CD4-positive, alpha-beta T cell (primary cell): ENCODE measurements at regions not wholly inside any gene's neighbourhood (a gene's known extent, or its start where the extent isn't known, plus 50 kb on each side); places are given as distances from the start of the nearest gene placed in this dataset.

Experiments
- ATAC-seq: fragments of 200-7000 bp; cut with Tn5 transposase; one replicate; pipeline ENCODE4 v1.10.0; 2022; ENCODE audit warnings: mild to moderate bottlenecking; ENCODE audit not compliant: poor library complexity
- CTCF ChIA-PET: fragments of 350-600 bp; sonication (Branson Sonifier 250); formaldehyde crosslinking; loops from one replicate; lab custom pipeline; 2021; ENCODE audit warnings: antibody characterized with exemption, inconsistent platforms; lab: Charles Lee
- POLR2A ChIA-PET: fragments of 350-600 bp; sonication (Branson Sonifier 250); formaldehyde crosslinking; loops from one replicate; lab custom pipeline; 2021; ENCODE audit warnings: antibody characterized with exemption, inconsistent platforms; lab: Charles Lee
- DNase-seq, 14 experiments: peaks; one replicate each; pipeline ENCODE4 v3.0.0-alpha.2; 2013 to 2020; ENCODE audit warnings: mixed read lengths in 2 of 14
- H3K27ac ChIP-seq, 2 donors: one replicate each; pipeline versions ENCODE4 v1.5.1 to v1.7.0; 2013; ENCODE audit warnings: low read length in 2 of 2, low read depth in 1 of 2, mild to moderate bottlenecking in 1 of 2
- H3K27me3 ChIP-seq, 2 experiments: 1 replicate in 1 of 2; 2 replicates in 1 of 2; pipeline versions ENCODE4 v1.6.1 to v1.7.0; 2013; ENCODE audit warnings: low read length in 2 of 2, control low read depth in 1 of 2, mild to moderate bottlenecking in 1 of 2, moderate library complexity in 1 of 2; ENCODE audit not compliant: insufficient read depth in 2 of 2, control insufficient read depth in 1 of 2
- H3K36me3 ChIP-seq: one replicate; pipeline ENCODE4 v1.6.1; 2013; ENCODE audit warnings: low read length, control low read depth; ENCODE audit not compliant: insufficient read depth
- H3K4me1 ChIP-seq: one replicate; pipeline ENCODE4 v1.6.1; 2013; ENCODE audit warnings: low read length, control low read depth; ENCODE audit not compliant: insufficient read depth
- H3K4me3 ChIP-seq: one replicate; pipeline ENCODE4 v1.5.1; 2013; ENCODE audit warnings: mild to moderate bottlenecking, low read length, moderate library complexity
- H3K9me3 ChIP-seq, 2 experiments: 1 replicate in 1 of 2; 2 replicates in 1 of 2; pipeline versions ENCODE4 v1.6.1 to v1.7.0; 2013; ENCODE audit warnings: low read length in 2 of 2, mild to moderate bottlenecking in 2 of 2, control low read depth in 1 of 2, moderate library complexity in 1 of 2; ENCODE audit not compliant: control insufficient read depth in 1 of 2, insufficient read depth in 1 of 2
- H3K27ac Mint-ChIP-seq: one replicate; pipeline ENCODE4 v1.8.0; 2020; ENCODE audit warnings: mixed read lengths
- H3K27me3 Mint-ChIP-seq: one replicate; pipeline ENCODE4 v1.8.0; 2021; ENCODE audit warnings: mixed read lengths
- H3K36me3 Mint-ChIP-seq: one replicate; pipeline ENCODE4 v1.8.0; 2021; ENCODE audit warnings: low read depth, mixed read lengths
- H3K4me1 Mint-ChIP-seq: one replicate; pipeline ENCODE4 v1.8.0; 2021; ENCODE audit warnings: low read depth, mixed read lengths
- H3K4me3 Mint-ChIP-seq: one replicate; pipeline ENCODE4 v1.8.0; 2020; ENCODE audit warnings: mild to moderate bottlenecking, mixed read lengths
- H3K9me3 Mint-ChIP-seq: one replicate; pipeline ENCODE4 v1.8.0; 2020; ENCODE audit warnings: mixed read lengths
- CTCF ChIP-seq: fragments of 200-600 bp; IDR thresholded peaks from one replicate; pipeline ENCODE4 v1.8.0; 2022; ENCODE audit warnings: antibody characterized with exemption, mild to moderate bottlenecking
- intact Hi-C, 2 experiments: fragments of 100-400 bp; cut with DNase I in 1 of 2; cut with micrococcal nuclease in 1 of 2; formaldehyde crosslinking; loops; one replicate each; pipeline versions ENCODE4 v1.15.1 to v1.9.0; 2023 to 2025; cut with DNase I, micrococcal nuclease

GRCh38 chr15:57792724-57793449 is 86.4 kb downstream of the POLR2M start:
- peaks cover 4 to 9% of the 10 kb centered on the region in 2 experiments for H3K27me3 ChIP-seq
- ATAC-seq (no peak), DNase-seq (no peak)
- Mint-ChIP-seq H3K27ac (no peak overlapping the region), H3K4me3 (no peak overlapping the region), H3K9me3 (no peaks in the 10 kb centered on the region), H3K36me3 (no peaks in the 10 kb centered on the region), H3K27me3 (peaks cover 3% of the 10 kb centered on the region), H3K4me1 (no peaks in the 10 kb centered on the region)
- CTCF ChIA-PET = no interaction called here
- H3K9me3 ChIP-seq = no peaks in the 10 kb centered on the region
- no peak overlapping the region for H3K27ac ChIP-seq
- POLR2A ChIA-PET = no interaction called here
- no peak for TF ChIP-seq CTCF
- H3K4me1 ChIP-seq = no peaks in the 10 kb centered on the region
- H3K36me3 ChIP-seq = no peaks in the 10 kb centered on the region
- H3K4me3 ChIP-seq = no peak overlapping the region
- intact Hi-C loops = no loop called here

GRCh38 chr15:57795261-57795660 is 88.7 kb downstream of the POLR2M start:
- no peak for TF ChIP-seq CTCF
- Mint-ChIP-seq H3K4me3 (no peak overlapping the region), H3K36me3 (no peaks in the 10 kb centered on the region), H3K9me3 (no peaks in the 10 kb centered on the region), H3K27me3 (no peaks in the 10 kb centered on the region), H3K4me1 (no peaks in the 10 kb centered on the region), H3K27ac (no peak overlapping the region)
- H3K27ac ChIP-seq = no peak overlapping the region
- intact Hi-C loops = no loop called here
- CTCF ChIA-PET = no interaction called here
- no peak for ATAC-seq
- no peak overlapping the region for H3K4me3 ChIP-seq
- H3K36me3 ChIP-seq = no peaks in the 10 kb centered on the region
- H3K9me3 ChIP-seq = no peaks in the 10 kb centered on the region
- peaks cover 0 to 5% of the 10 kb centered on the region in 2 experiments for H3K27me3 ChIP-seq
- DNase-seq = no peak
- H3K4me1 ChIP-seq = no peaks in the 10 kb centered on the region
- POLR2A ChIA-PET = no interaction called here

GRCh38 chr15:57796146-57796545 is 89.6 kb downstream of the POLR2M start:
- DNase-seq = no peak
- Mint-ChIP-seq H3K4me1 (no peaks in the 10 kb centered on the region), H3K27me3 (no peaks in the 10 kb centered on the region), H3K36me3 (no peaks in the 10 kb centered on the region), H3K27ac (no peak overlapping the region), H3K4me3 (no peak overlapping the region), H3K9me3 (no peaks in the 10 kb centered on the region)
- Histone ChIP-seq H3K4me3 (no peak overlapping the region), H3K27me3 (peaks cover 0 to 5% of the 10 kb centered on the region in 2 experiments), H3K27ac (no peak overlapping the region), H3K4me1 (no peaks in the 10 kb centered on the region), H3K36me3 (no peaks in the 10 kb centered on the region), H3K9me3 (no peaks in the 10 kb centered on the region)
- ChIA-PET CTCF (interaction anchor here (0.7 to 0.9 kb wide), 2 partner anchors 63 to 119 kb away, joined by 3 read pairs; no protein-coding TSS in a partner anchor), POLR2A (no interaction called here)
- no peak for ATAC-seq
- no peak for TF ChIP-seq CTCF
- intact Hi-C loops = no loop called here
